NB4 (cell line): ENCODE measurements at regions not wholly inside any gene's neighbourhood (a gene's known extent, or its start where the extent isn't known, plus 50 kb on each side); places are given as distances from the start of the nearest gene placed in this dataset.

ENCODE experiments used
- CTCF ChIP-seq: IDR thresholded peaks from one replicate; pipeline ENCODE4 v1.5.1; 2012; ENCODE audit warnings: low read depth, low read length
- MYC ChIP-seq: IDR thresholded peaks from 2 replicates; pipeline ENCODE4 v1.6.1; 2011; ENCODE audit warnings: low read depth, low read length
- POLR2A ChIP-seq: IDR thresholded peaks from 2 replicates; pipeline ENCODE4 v1.6.1; 2011; ENCODE audit warnings: mild to moderate bottlenecking; ENCODE audit not compliant: insufficient read length; ENCODE audit errors: extremely low read depth
- TF ChIP-seq, protein P1 (sequence below): IDR thresholded peaks from 2 replicates; pipeline ENCODE4 v1.6.1; 2011; ENCODE audit warnings: low read depth, low read length

DNA sequence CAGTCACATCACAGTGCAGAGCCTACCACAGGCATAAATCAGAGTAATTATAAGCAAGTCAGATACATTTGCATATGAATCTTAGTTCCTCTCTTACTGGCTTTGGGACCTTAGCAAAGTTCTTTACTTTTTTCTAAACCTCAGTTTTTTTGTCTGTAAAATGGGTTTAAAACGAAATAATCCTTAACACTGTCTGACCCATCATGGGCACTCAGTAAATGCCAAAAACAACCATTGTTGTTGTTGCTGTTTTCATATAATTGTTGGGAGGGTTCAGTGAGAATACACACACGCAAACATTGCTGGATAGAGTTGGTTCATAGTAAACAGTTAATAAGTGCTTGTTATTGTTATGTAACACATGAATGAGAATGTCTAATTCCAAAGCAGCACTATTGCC lies 184.9 kb downstream of the BLID start:
- no peak for TF ChIP-seq CTCF
- TF ChIP-seq, protein P1, sequence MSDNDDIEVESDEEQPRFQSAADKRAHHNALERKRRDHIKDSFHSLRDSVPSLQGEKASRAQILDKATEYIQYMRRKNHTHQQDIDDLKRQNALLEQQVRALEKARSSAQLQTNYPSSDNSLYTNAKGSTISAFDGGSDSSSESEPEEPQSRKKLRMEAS, result no peak
- TF ChIP-seq POLR2A, result no peak
- TF ChIP-seq MYC, result no peak
